HG02678 (cell line): ENCODE measurements at regions not wholly inside any gene's neighbourhood (a gene's known extent, or its start where the extent isn't known, plus 50 kb on each side); places are given as distances from the start of the nearest gene placed in this dataset.
"Not testable (repeated sequence)": the region's sequence is repeated elsewhere in the genome, so short reads cannot be mapped to it uniquely, and the experiment has no call there.

Source experiments
- ATAC-seq: cut with Tn5 transposase; IDR thresholded peaks from one replicate; pipeline ENCODE4 v1.9.1; 2021; ENCODE audit warnings: mild to moderate bottlenecking, moderate library complexity; ENCODE audit not compliant: unreplicated experiment

DNA sequence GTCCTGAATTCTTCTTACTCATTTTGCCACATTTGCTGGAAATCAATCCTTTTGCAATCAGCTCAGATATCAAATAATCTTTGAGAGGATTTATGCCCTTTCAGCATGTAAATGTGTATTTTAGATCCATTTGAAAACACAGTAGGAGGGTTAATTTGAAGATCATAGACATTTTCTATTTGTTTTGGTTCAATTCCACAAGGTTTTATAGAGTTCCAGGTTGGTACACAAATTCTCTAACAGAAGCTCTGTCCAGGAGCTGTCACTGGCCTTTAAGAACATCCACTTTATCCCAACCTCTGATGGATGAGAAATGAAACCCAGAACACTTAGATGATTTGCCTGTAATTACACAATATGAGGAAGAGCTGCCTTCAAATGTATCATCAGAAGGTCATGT is 157.3 kb upstream of the CHAC2 start:
- no peak for ATAC-seq

DNA sequence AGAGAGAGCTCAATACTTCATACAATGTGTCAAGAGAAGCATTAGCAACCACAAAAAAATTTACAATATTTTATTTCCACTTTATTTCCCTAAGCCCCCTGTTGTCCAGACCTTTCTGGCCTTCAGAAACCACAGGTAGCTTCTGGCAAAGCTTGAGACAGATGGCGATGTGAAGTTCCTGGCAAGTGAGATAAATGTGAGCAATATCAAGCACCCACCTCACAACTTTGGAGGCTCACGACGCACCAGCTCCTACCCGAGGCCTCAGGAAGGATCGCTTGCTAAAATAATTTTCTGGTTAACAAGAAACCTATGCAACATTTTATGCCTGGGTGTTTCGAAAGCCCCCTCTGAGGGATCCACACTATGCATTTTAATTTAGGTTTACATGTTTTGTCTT is 158.1 kb upstream of the CHAC2 start:
- ATAC-seq, result no peak

DNA sequence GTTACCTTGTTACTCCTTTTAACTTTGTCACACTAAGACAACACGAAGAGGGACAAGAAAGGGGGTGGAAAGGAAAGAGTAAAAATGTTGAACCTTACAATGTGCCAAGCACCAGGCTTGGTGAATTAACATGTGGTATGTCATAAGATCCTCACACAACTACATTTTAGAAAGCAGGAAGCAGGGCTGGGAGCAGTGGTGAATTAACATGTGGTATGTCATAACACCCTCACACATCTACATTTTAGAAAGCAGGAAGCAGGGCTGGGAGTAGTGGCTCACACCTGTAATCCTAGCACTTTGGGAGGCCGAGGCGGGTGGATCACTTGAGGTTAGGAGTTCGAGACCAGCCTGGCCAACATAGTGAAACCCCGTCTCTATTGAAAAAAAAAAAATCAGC is 159.3 kb upstream of the CHAC2 start:
- ATAC-seq, result no peak

- no peak for ATAC-seq
Measured at GRCh38 chr2:53600815-53601214, 166.8 kb upstream of the CHAC2 start.

DNA sequence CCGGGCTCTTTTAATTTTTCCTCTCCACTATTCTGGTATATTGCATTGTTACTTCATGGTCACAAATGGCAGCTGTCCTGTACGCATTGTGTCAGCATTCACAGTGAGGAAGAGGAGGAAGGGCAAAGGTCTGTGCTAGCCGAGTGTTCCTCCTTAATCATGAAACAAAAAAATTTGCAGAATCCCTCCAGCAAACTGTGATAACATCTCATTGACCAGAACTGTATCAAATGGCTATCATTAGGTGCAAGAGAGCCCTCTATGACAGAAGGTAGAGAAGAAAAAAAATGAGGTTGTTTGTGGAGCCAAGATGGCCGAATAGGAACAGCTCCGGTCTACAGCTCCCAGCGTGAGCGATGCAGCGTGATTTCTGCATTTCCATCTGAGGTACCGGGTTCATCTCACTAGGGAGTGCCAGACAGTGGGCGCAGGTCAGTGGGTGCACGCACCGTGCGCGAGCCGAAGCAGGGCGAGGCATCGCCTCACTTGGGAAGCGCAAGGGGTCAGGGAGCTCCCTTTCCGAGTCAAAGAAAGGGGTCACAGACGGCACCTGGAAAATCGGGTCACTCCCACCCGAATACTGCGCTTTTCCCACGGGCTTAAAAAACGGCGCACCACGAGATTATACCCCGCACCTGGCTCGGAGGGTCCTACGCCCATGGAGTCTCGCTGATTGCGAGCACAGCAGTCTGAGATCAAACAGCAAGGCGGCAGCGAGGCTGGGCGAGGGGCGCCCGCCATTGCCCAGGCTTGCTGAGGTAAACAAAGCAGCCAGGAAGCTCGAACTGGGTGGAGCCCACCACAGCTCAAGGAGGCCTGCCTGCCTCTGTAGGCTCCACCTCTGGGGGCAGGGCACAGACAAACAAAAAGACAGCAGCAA is 180.6 kb upstream of the CHAC2 start:
- not testable (repeated sequence) for ATAC-seq

GRCh38 chr2:53584986-53585385 is 182.6 kb upstream of the CHAC2 start:
- ATAC-seq, result no peak

DNA sequence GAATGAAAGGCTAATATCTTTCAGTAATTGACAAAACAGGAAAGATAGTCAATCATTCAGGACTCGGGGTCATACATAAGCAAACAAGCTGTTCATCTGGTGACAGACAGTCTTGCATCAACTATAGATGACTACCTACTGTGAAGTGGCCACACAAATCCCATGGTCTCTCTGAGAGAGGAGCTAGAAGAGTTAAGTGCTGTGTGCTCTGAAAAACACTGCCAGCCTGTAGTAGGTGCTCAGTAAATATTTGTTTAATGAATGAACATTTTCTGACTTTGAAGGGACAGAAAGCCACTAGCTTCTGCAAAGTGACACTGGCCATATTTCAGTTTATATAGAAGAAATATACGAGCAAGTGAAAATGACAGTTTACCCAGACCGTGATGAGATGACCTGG is 184.0 kb upstream of the CHAC2 start:
- ATAC-seq, result no peak

DNA sequence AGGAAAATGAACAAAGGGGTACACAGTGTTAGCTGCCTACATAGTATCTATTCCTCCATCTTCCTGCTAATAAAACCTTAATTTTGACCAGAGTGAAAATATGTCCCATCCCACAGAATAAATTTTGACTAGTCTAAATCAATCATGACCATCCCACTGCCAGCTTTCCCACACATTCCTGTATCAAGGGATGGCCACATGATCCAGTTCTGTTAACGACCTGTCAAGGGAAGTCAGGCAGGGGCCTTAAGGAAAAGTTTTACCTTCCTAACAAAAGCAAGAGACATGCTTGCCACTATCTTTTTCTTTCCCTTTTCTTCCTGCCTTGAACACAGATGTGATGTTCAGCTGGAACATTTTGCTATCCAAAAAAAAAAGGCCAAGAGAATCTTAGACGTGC is 185.0 kb upstream of the CHAC2 start:
- no peak for ATAC-seq

DNA sequence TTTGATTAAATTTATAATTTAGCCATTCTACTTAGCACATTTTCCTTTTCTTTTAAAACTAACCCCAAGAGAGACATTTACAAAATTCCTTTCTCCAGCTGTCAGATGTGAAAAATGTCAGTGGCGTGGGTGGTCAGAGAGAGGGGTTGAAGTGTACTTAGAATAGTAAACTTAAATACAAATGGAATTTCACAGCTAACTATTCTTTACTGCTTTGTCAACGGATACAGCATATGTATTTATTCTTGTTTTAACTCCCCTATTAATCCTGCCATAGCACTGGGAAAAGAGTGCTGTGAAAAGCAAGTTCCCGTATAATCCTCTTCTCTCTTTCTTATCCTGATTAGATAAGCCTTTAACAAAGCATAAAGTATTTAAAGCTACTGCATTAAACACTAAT is 191.4 kb upstream of the CHAC2 start:
- ATAC-seq, result no peak

- no peak for ATAC-seq
Measured at GRCh38 chr2:53575721-53576124, 191.9 kb upstream of the CHAC2 start.

DNA sequence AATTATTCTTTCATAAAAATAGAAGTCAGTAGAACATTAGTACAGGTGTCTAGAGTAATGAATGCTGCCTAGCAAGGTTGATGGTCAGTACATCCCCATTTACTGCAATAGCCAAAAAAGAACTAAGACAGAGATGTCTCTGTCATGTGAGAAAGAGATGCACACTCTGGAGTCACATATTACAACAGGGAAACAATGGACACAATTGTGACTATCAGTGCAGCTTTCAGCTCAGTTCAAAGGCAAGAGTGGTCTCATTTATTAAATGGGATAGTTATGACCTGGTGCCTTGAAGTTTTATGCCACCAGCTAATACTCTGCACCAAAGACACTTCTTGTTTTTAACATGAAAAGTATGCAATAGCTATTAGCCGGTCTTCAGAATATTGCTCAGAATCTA is 194.9 kb upstream of the CHAC2 start:
- ATAC-seq, result no peak

DNA sequence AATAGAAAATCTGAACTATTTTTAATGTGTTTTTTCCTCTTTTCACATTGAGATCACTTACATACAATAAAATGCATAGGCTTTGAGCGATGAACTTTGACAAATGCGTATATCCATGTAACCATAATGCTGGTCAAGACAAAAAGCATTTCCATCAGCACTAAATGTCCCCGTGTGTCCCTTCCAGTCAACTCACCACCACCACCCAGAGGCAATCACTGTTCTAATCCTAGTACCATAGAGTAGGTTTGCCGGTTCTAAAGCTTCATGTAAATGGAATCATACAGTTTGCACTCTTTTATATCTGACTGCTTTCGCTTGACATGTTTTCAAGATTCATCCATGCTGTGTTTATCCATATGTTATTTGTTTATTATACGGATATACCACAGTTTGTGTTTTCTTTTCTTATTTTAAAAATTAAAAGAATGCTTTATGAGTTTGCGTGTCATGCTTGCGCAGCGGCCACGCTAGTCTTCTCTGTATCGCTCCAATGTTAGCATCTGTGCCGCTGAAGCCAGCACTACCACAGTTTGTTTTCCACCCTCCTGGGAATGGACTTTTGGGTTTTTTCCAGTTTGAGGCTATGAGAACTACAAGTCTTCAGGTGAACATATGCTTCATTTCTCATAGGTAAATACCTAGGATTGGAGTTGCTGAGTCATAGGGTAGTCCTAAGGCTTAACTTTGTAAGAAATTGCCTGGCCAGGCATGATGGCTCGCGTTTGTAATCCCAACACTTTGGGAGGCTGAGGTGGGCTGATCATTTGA is 197.5 kb upstream of the CHAC2 start:
- ATAC-seq, result no peak

GRCh38 chr2:53568469-53568868 is 199.1 kb upstream of the CHAC2 start:
- ATAC-seq, result no peak

- no peak for ATAC-seq
Measured at GRCh38 chr2:53567073-53567472, 200.5 kb upstream of the CHAC2 start.

- ATAC-seq, result no peak
Measured at GRCh38 chr2:53562407-53562806, 205.2 kb upstream of the CHAC2 start.

DNA sequence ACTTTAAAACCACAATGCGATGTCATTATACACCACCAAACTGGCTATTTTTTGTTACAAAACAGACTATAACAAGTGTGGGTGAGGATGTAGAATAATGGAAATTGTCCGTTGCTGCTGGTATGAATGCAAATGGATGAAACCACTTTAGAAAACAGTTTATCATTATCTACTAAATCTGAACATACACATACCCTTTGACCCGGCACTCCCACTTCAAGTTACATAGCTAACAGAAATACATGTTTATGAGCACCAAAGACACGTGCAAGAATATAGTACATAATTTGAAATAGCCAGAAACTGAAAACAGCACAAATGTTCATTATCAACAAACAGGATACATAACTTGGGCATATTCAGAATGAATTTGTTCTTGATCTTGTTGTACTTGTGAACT is 206.4 kb upstream of the CHAC2 start:
- no peak for ATAC-seq

GRCh38 chr2:53559302-53559966 is 208.2 kb upstream of the CHAC2 start:
- ATAC-seq, result no peak

DNA sequence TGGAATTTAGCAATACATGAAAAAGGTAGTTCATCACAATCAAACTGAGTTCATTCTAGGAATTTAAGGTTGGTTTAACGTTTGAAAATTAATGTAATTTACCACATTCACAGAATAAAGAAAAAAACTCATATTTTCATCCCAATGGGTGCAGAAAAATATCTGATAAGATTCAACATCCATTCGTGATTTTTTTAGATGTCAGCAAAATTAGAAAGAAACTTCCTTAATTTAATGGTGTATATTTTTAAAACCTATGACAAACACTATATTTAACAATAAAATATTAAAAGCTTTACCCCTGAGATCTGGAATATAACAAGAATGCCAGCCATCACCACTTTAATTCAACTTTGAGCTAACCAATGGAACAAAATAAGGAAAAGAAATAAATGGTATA is 208.7 kb upstream of the CHAC2 start:
- ATAC-seq, result no peak

DNA sequence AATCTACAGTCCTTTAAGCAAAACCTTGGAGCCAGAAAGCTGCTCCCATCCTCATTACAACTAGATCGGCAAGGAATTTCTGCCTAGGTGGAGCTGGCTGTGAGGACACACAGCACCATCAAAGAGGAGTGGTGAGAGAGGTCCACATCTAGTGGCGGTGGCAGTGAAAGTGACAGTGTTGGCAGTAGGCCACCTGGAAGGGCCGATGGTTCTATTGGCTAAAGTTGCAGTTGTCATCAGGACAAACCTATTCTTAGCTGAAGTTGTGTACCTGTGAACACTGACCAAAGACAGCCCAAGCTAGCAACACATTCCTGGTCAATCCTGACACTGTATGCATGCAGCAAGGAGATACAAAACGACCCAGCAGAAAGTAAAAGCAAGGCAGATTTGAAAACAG is 218.1 kb upstream of the CHAC2 start:
- no peak for ATAC-seq

- no peak for ATAC-seq
Measured at GRCh38 chr2:53545604-53546003, 222.0 kb upstream of the CHAC2 start.

- ATAC-seq, result no peak
Measured at GRCh38 chr2:53544871-53545558, 222.6 kb upstream of the CHAC2 start.
